ENCODE measurements at regions not wholly inside any gene's neighbourhood (a gene's known extent, or its start where the extent isn't known, plus 50 kb on each side); places are given as distances from the start of the nearest gene placed in this dataset.

DNA sequence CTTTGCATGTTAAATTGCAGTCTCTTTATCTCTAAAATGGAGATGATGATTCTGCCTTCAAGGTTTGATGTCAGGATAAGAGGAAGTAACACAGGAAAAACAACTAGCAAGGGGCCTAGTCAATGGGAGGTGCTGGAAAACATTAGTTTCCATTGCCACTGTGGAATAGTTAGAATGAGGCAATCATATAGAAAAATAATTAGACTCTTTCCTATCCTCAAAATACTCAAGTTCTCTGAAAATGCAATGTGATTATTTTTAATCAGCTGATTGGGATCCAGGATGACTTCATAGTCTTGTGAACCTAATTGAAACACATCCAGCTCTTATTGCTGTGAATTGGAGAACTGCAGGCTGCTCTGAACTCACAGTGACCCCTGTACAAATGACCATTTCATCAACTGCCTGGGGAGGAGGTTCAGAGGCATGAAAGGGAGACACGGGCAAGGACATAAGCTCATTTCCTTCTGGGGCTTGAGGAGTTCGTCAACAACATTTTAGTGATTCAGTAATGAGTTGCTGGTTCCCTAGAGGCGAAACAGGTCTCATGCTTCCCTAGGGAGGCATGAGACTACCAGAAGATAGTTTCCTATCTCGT lies 422.5 kb downstream of the LPIN1 start:
- TF ChIP-seq CTCF (IDR thresholded peaks at IDR 0.05) = no peak
- TF ChIP-seq POLR2A (IDR thresholded peaks at IDR 0.05) = no peak
